ENCODE measurements at regions not wholly inside any gene's neighbourhood (a gene's known extent, or its start where the extent isn't known, plus 50 kb on each side); places are given as distances from the start of the nearest gene placed in this dataset.
"Not testable (repeated sequence)": the region's sequence is repeated elsewhere in the genome, so short reads cannot be mapped to it uniquely, and the experiment has no call there.

- DNase-seq (ENCODE audit: low read depth) = no peak
Measured at GRCh38 chr1:187839873-187840272, 1011.1 kb downstream of the PLA2G4A start.

- DNase-seq (ENCODE audit: low read depth) = peak; percentile 14
Measured at GRCh38 chr1:187840557-187840956, 1011.8 kb downstream of the PLA2G4A start.

- peak; percentile 42 for DNase-seq (ENCODE audit: low read depth)
Measured at GRCh38 chr1:187842406-187843165, 1013.8 kb downstream of the PLA2G4A start.

- DNase-seq (ENCODE audit: low read depth) = no peak
Measured at GRCh38 chr1:187844313-187844712, 1015.6 kb downstream of the PLA2G4A start.

- no peak for DNase-seq (ENCODE audit: low read depth)
Measured at GRCh38 chr1:187847531-187847930, 1018.8 kb downstream of the PLA2G4A start.

- no peak for DNase-seq (ENCODE audit: low read depth)
Measured at GRCh38 chr1:187848321-187848720, 1019.6 kb downstream of the PLA2G4A start.

GRCh38 chr1:187850146-187850545 is 1021.4 kb downstream of the PLA2G4A start:
- not testable (repeated sequence) for DNase-seq (ENCODE audit: low read depth)

GRCh38 chr1:187853505-187853904 is 1024.8 kb downstream of the PLA2G4A start:
- no peak for DNase-seq (ENCODE audit: low read depth)

GRCh38 chr1:187854457-187854856 is 1025.7 kb downstream of the PLA2G4A start:
- no peak for DNase-seq (ENCODE audit: low read depth)

GRCh38 chr1:187862506-187862905 is 1033.8 kb downstream of the PLA2G4A start:
- DNase-seq (ENCODE audit: low read depth) = peak; percentile 60

GRCh38 chr1:187870552-187870951 is 1041.8 kb downstream of the PLA2G4A start:
- no peak for DNase-seq (ENCODE audit: low read depth)

- peak; percentile 3 for DNase-seq (ENCODE audit: low read depth)
Measured at GRCh38 chr1:187871177-187871845, 1042.6 kb downstream of the PLA2G4A start.

GRCh38 chr1:187872550-187872949 is 1043.8 kb downstream of the PLA2G4A start:
- no peak for DNase-seq (ENCODE audit: low read depth)

- DNase-seq (ENCODE audit: low read depth) = no peak
Measured at GRCh38 chr1:187873126-187873525, 1044.4 kb downstream of the PLA2G4A start.

GRCh38 chr1:187876775-187877174 is 1048.0 kb downstream of the PLA2G4A start:
- no peak for DNase-seq (ENCODE audit: low read depth)

GRCh38 chr1:187877220-187877619 is 1048.5 kb downstream of the PLA2G4A start:
- no peak for DNase-seq (ENCODE audit: low read depth)

GRCh38 chr1:187878883-187879282 is 1050.1 kb downstream of the PLA2G4A start:
- no peak for DNase-seq (ENCODE audit: low read depth)

GRCh38 chr1:187883356-187883755 is 1054.6 kb downstream of the PLA2G4A start:
- no peak for DNase-seq (ENCODE audit: low read depth)

- DNase-seq (ENCODE audit: low read depth) = no peak
Measured at GRCh38 chr1:187891993-187892682, 1063.4 kb downstream of the PLA2G4A start.

GRCh38 chr1:187892683-187893039 is 1063.9 kb downstream of the PLA2G4A start:
- DNase-seq (ENCODE audit: low read depth) = no peak

- no peak for DNase-seq (ENCODE audit: low read depth)
Measured at GRCh38 chr1:187893471-187893870, 1064.7 kb downstream of the PLA2G4A start.

GRCh38 chr1:187894349-187894748 is 1065.6 kb downstream of the PLA2G4A start:
- no peak for DNase-seq (ENCODE audit: low read depth)

- no peak for DNase-seq (ENCODE audit: low read depth)
Measured at GRCh38 chr1:187903223-187903622, 1074.5 kb downstream of the PLA2G4A start.

Data from iris pigment epithelial cell (primary cell).